T-helper 2 cell treated with Interferon-gamma antibody and Interleukin-4, amounts not matched to agents 5 μg/mL and 100 μg/mL, for 36 hours (primary cell): ENCODE measurements at regions not wholly inside any gene's neighbourhood (a gene's known extent, or its start where the extent isn't known, plus 50 kb on each side); places are given as distances from the start of the nearest gene placed in this dataset.

Experiments used
- DNase-seq: peaks from one replicate; pipeline ENCODE4 v3.0.0; 2021; ENCODE audit warnings: low spot score
- H3K27ac Mint-ChIP-seq: one replicate; pipeline ENCODE4 v1.8.0; 2021; ENCODE audit warnings: mild to moderate bottlenecking, mixed read lengths
- H3K27me3 Mint-ChIP-seq: one replicate; pipeline ENCODE4 v1.8.0; 2021; ENCODE audit warnings: low read depth, mixed read lengths
- H3K36me3 Mint-ChIP-seq: one replicate; pipeline ENCODE4 v1.8.0; 2021; ENCODE audit warnings: low read depth, mixed read lengths
- H3K4me1 Mint-ChIP-seq: one replicate; pipeline ENCODE4 v1.8.0; 2021; ENCODE audit warnings: low read depth, mixed read lengths
- H3K4me3 Mint-ChIP-seq: one replicate; pipeline ENCODE4 v1.8.0; 2022; ENCODE audit warnings: mild to moderate bottlenecking, moderate library complexity, mixed read lengths
- H3K9me3 Mint-ChIP-seq: one replicate; pipeline ENCODE4 v1.8.0; 2021; ENCODE audit warnings: mixed read lengths

GRCh38 chr12:60148109-60148508 is 552.3 kb downstream of the SLC16A7 start:
- Mint-ChIP-seq H3K4me3 (no peak overlapping the region), H3K27ac (no peak overlapping the region), H3K27me3 (no peaks in the 10 kb centered on the region), H3K4me1 (no peaks in the 10 kb centered on the region), H3K9me3 (no peaks in the 10 kb centered on the region), H3K36me3 (no peaks in the 10 kb centered on the region)
- DNase-seq, result no peak

- H3K27me3 Mint-ChIP-seq, result no peaks in the 10 kb centered on the region
- no peak overlapping the region for H3K4me3 Mint-ChIP-seq
- H3K9me3 Mint-ChIP-seq, result no peaks in the 10 kb centered on the region
- DNase-seq, result no peak
- no peaks in the 10 kb centered on the region for H3K4me1 Mint-ChIP-seq
- no peaks in the 10 kb centered on the region for H3K36me3 Mint-ChIP-seq
- H3K27ac Mint-ChIP-seq, result no peak overlapping the region
Measured at GRCh38 chr12:60148831-60149230, 553.0 kb downstream of the SLC16A7 start.

GRCh38 chr12:60152756-60153155 is 556.9 kb downstream of the SLC16A7 start:
- Mint-ChIP-seq H3K4me3 (no peak overlapping the region), H3K9me3 (no peaks in the 10 kb centered on the region), H3K27me3 (no peaks in the 10 kb centered on the region), H3K36me3 (no peaks in the 10 kb centered on the region), H3K4me1 (no peaks in the 10 kb centered on the region), H3K27ac (no peak overlapping the region)
- no peak for DNase-seq

DNA sequence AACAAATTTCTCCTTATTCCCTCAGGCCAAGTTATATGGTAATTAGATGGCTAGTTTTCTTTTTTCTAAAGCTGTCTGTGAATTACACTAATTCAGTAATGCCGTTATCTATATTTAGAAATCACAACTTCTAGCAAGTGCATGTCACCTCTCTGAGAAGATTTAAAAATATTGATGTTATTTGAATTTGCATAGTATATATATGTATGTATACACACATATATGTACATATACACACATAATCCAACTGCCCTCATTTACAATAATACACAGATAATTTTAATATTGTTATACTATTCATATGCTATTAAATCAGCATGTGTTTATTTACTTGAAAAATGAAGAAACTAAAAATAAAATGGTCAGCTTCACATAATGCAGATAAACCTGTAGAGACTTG is 563.9 kb downstream of the SLC16A7 start:
- no peaks in the 10 kb centered on the region for H3K36me3 Mint-ChIP-seq
- H3K4me1 Mint-ChIP-seq, result no peaks in the 10 kb centered on the region
- no peak overlapping the region for H3K27ac Mint-ChIP-seq
- no peak overlapping the region for H3K4me3 Mint-ChIP-seq
- H3K27me3 Mint-ChIP-seq, result no peaks in the 10 kb centered on the region
- no peak for DNase-seq
- H3K9me3 Mint-ChIP-seq, result no peaks in the 10 kb centered on the region

- Mint-ChIP-seq H3K9me3 (no peaks in the 10 kb centered on the region), H3K27ac (no peak overlapping the region), H3K4me1 (no peaks in the 10 kb centered on the region), H3K4me3 (no peak overlapping the region), H3K27me3 (no peaks in the 10 kb centered on the region), H3K36me3 (no peaks in the 10 kb centered on the region)
- no peak for DNase-seq
Measured at GRCh38 chr12:60162988-60163720, 567.3 kb downstream of the SLC16A7 start.

GRCh38 chr12:60165781-60166180 is 570.0 kb downstream of the SLC16A7 start:
- Mint-ChIP-seq H3K36me3 (no peaks in the 10 kb centered on the region), H3K27ac (no peak overlapping the region), H3K27me3 (no peaks in the 10 kb centered on the region), H3K9me3 (no peaks in the 10 kb centered on the region), H3K4me3 (no peak overlapping the region), H3K4me1 (no peaks in the 10 kb centered on the region)
- no peak for DNase-seq

- no peak for DNase-seq
- no peaks in the 10 kb centered on the region for H3K4me1 Mint-ChIP-seq
- H3K27ac Mint-ChIP-seq, result no peak overlapping the region
- no peaks in the 10 kb centered on the region for H3K27me3 Mint-ChIP-seq
- no peaks in the 10 kb centered on the region for H3K9me3 Mint-ChIP-seq
- H3K36me3 Mint-ChIP-seq, result no peaks in the 10 kb centered on the region
- H3K4me3 Mint-ChIP-seq, result no peak overlapping the region
Measured at GRCh38 chr12:60168441-60168840, 572.6 kb downstream of the SLC16A7 start.

DNA sequence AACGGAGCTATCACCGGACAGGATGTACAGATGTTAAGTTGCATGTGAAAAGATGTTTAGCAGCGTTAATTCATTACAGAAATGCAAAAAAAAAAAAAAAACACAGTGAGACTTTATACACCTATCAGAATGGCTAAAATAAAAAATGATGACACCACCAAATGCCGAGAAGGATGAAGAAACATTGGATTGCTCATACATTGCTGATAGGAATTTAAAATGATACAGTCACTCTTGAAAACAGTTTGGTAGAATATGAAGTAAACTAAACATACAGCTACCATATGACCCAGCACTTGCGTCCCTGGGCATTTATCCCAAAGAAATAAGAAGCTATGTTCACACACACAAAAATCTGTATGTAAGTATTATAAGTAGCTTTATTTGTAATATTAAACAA is 574.1 kb downstream of the SLC16A7 start:
- H3K9me3 Mint-ChIP-seq, result no peaks in the 10 kb centered on the region
- no peaks in the 10 kb centered on the region for H3K36me3 Mint-ChIP-seq
- H3K27ac Mint-ChIP-seq, result no peak overlapping the region
- H3K4me1 Mint-ChIP-seq, result no peaks in the 10 kb centered on the region
- DNase-seq, result no peak
- no peaks in the 10 kb centered on the region for H3K27me3 Mint-ChIP-seq
- H3K4me3 Mint-ChIP-seq, result no peak overlapping the region

DNA sequence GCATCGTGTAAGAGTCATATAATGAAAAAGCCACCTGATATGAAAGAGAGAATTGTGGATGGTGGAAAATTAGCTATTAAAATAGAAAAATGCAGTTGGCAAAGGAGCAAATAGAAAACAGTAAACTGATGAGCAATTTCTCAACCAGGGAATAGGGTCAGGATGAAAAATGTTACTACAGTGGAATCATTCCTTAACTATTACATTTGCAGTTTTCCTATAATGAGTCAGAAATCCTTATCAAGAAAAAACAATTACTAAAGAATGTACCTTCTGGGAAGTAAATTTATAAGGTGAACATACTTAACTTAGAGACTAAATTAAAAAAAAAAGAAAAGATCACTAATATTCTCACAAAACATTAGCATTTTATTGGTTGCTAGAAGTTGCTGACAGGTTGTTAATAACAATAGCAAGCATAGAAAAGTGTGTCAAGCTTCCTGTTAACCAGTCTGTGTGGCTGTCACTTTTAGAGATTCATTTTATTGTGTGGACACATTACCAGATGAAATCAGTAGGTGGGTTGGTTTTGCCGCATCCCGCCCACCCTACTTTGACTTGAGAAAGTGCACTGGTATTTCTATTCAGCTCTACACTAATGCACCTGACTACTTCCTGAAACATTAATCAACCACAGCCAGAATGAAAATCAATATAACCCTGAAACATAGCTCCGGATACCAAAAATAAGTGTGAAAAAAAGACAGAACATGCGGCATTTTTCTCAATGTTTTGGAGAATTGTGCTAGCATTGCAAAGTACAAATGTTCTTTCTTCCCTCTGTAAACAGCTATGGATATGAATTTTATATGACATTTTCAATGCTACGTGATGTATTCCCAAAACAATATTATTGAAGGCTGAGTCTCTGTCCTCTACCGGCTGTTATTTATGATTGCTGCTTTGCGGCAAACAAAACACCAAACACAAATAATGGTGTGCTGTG is 576.7 kb downstream of the SLC16A7 start:
- DNase-seq, result no peak
- Mint-ChIP-seq H3K27me3 (no peaks in the 10 kb centered on the region), H3K9me3 (no peaks in the 10 kb centered on the region), H3K36me3 (no peaks in the 10 kb centered on the region), H3K4me3 (no peak overlapping the region), H3K27ac (no peak overlapping the region), H3K4me1 (no peaks in the 10 kb centered on the region)

DNA sequence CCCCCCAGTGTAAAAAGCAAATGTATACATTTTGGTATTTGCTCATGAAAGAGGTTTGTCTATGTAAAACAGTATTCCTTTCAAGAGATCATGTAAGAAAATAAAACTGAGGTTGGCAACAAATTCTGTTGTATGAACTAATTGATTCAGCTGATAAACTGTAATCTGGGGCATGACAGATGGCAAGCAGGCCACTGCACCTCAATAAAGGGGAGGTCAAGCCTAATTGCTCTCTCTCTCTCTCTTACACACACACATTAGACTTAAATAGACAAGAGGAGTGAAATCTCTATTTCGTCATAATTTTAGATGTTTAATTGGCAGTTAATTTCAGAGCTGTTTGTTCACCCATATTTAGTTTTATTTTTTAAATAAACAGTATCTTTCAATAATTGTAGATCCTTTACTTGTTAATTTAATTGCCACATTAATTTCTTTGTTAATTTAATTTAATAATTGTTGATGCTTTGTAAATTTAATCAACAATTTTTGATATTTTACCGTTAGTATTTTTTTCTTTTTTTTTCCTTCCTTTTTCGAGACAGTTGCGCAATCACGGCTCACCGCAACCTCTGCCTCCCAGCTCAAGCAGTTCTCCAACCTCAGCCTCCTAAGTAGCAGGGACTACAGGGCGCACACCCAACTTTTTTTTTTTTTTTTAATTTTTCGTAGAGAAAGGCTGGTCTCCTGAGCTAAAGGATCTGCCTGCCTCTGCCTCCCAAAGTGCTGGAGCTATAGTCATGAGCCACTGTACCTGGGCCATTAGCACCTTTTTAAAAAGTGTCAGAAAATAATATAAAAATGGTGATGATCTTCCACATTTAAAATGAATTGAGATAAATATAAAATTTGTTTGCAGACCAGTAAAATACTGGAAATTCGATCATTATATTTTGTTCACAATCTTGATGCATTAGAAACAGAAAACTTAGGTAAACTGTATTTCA is 577.7 kb downstream of the SLC16A7 start:
- no peak for DNase-seq
- H3K4me3 Mint-ChIP-seq, result no peak overlapping the region
- no peaks in the 10 kb centered on the region for H3K9me3 Mint-ChIP-seq
- no peak overlapping the region for H3K27ac Mint-ChIP-seq
- H3K4me1 Mint-ChIP-seq, result no peaks in the 10 kb centered on the region
- no peaks in the 10 kb centered on the region for H3K36me3 Mint-ChIP-seq
- no peaks in the 10 kb centered on the region for H3K27me3 Mint-ChIP-seq

DNA sequence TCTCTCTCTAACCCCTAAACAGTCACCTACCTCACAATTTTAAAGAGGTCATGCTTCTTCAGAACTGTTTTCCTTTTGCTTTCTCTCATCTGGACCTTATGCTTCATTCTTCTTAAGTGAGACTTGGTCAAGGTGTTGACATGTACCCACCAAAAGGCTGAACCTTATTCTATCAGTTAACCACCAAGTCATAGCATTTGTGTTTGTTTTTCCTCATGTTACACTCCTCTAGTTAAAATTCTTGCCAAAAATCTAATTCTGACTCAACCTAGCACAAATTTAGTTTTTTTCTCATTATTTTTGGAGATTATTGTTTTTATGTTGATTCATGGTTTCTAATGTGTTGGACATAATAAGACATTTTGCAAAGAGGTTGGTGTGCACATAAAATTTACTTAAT is 578.6 kb downstream of the SLC16A7 start:
- no peaks in the 10 kb centered on the region for H3K27me3 Mint-ChIP-seq
- no peak overlapping the region for H3K27ac Mint-ChIP-seq

DNA sequence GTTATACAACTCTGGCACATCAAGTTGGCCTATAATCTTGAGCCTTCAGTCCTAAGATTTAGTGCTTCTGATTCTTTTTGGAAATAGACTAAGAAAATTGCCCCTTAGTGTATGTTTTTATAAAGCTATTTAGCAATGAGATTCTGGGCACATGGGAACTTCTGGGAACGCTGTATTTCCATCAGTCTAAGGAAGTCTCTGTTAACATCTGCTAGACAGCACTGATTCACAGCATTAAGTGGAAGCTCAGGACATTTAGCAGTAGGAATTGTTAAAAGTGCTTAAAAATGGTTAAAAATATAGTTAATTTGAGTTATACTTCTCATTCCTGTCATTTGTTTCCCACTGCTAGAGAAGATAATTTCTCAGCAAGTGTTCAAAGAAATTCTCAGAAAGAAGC is 579.1 kb downstream of the SLC16A7 start:
- Mint-ChIP-seq H3K4me1 (no peaks in the 10 kb centered on the region), H3K27me3 (no peaks in the 10 kb centered on the region), H3K27ac (no peak overlapping the region), H3K9me3 (no peaks in the 10 kb centered on the region), H3K4me3 (no peak overlapping the region), H3K36me3 (no peaks in the 10 kb centered on the region)
- DNase-seq, result no peak

More for the DNA sequence above, 578.6 kb downstream of the SLC16A7 start:
- no peak overlapping the region for H3K4me3 Mint-ChIP-seq
- no peak for DNase-seq
- H3K36me3 Mint-ChIP-seq, result no peaks in the 10 kb centered on the region
- no peaks in the 10 kb centered on the region for H3K9me3 Mint-ChIP-seq
- H3K4me1 Mint-ChIP-seq, result no peaks in the 10 kb centered on the region

GRCh38 chr12:60176891-60177290 is 581.1 kb downstream of the SLC16A7 start:
- no peak for DNase-seq
- H3K36me3 Mint-ChIP-seq, result no peaks in the 10 kb centered on the region
- H3K4me1 Mint-ChIP-seq, result no peaks in the 10 kb centered on the region
- H3K27me3 Mint-ChIP-seq, result no peaks in the 10 kb centered on the region
- no peaks in the 10 kb centered on the region for H3K9me3 Mint-ChIP-seq
- no peak overlapping the region for H3K27ac Mint-ChIP-seq
- no peak overlapping the region for H3K4me3 Mint-ChIP-seq
